Thyroid gland (tissue), 4 donors: ENCODE measurements at regions not wholly inside any gene's neighbourhood (a gene's known extent, or its start where the extent isn't known, plus 50 kb on each side); places are given as distances from the start of the nearest gene placed in this dataset.

Experiments
- DNase-seq, 2 donors: peaks; one replicate each; pipeline ENCODE4 v3.0.0-alpha.2; 2019
- H3K27ac ChIP-seq, 3 donors: fragments of 200-600 bp; sonication (generic); 1 replicate in 2 of 3; 2 replicates in 1 of 3; pipeline ENCODE4 v1.5.1; 2016 to 2019; ENCODE audit warnings: mild to moderate bottlenecking in 1 of 3, moderate library complexity in 1 of 3
- H3K27me3 ChIP-seq: fragments of 200-600 bp; sonication (generic); one replicate; pipeline ENCODE4 v1.5.1; 2019
- H3K36me3 ChIP-seq, 2 donors: fragments of 200-600 bp; sonication (generic); one replicate each; pipeline ENCODE4 v1.5.1; 2016 to 2019
- H3K4me1 ChIP-seq, 2 donors: fragments of 200-600 bp; sonication (generic); one replicate each; pipeline ENCODE4 v1.5.1; 2017 to 2019
- H3K4me3 ChIP-seq, 3 donors: fragments of 200-600 bp; sonication (generic); replicated peaks in 1 of 3; 1 replicate in 2 of 3; 2 replicates in 1 of 3; pipeline ENCODE4 v1.5.1; 2016; ENCODE audit warnings: mild to moderate bottlenecking in 1 of 3
- H3K9me3 ChIP-seq: fragments of 200-600 bp; sonication (generic); one replicate; pipeline ENCODE4 v1.5.1; 2017
- POLR2A ChIP-seq, 2 donors: fragments of 450-650 bp; IDR thresholded peaks; one replicate each; pipeline ENCODE4 v1.6.1; 2017; ENCODE audit warnings: antibody characterized with exemption in 2 of 2, mild to moderate bottlenecking in 2 of 2, moderate library complexity in 1 of 2
- WGBS, 2 donors: methylation state at CpG; one replicate each; pipeline ENCODE4 v1.1.5; 2017; 5-methylcytosine and 5-hydroxymethylcytosine counted together
- intact Hi-C: fragments of 100-400 bp; cut with DNase I; formaldehyde crosslinking; loops from one replicate; pipeline ENCODE4 v1.15.1; 2023
- TF ChIP-seq, protein P1 (sequence below), 6 experiments: fragments of 200-600 bp in 3 of 6; fragments of 450-650 bp in 3 of 6; sonication (generic) in 3 of 6; IDR thresholded peaks; one replicate each; pipeline ENCODE4 v1.5.1; 2016 to 2019; ENCODE audit warnings: antibody characterized with exemption in 6 of 6, mild to moderate bottlenecking in 2 of 6, inconsistent platforms in 1 of 6, moderate library complexity in 1 of 6

DNA sequence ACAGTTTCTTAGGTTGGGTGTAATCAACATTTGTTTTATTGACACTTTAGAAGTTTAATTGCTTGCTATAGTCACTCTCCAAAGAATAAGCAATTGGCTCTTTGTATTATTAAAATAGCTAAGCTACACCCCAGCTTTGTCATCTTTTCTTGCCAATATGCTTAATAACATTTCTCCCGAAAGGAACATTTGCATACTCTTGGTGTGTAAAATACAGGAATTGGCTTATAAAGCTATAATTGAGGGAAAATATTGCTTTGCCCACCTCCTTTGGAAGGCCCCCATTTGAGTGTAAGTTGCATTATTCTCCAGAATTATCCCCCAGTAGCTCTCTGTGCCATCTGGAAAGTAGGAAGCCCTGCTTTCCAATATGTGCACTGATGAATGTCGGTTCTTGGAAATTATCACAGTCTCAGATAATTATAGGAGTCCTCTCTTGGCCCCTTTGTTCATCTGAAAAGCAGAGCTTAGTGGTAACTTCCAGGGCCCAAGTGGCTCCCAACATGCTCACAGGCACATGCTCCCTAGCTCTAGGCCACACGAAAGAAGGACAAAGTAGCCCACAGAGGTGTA, 92.4 kb upstream of the B3GAT2 start:
- H3K27ac ChIP-seq, result no peak overlapping the region
- no peaks in the 10 kb centered on the region for H3K36me3 ChIP-seq
- H3K27me3 ChIP-seq, result no peaks in the 10 kb centered on the region
- TF ChIP-seq, protein P1, sequence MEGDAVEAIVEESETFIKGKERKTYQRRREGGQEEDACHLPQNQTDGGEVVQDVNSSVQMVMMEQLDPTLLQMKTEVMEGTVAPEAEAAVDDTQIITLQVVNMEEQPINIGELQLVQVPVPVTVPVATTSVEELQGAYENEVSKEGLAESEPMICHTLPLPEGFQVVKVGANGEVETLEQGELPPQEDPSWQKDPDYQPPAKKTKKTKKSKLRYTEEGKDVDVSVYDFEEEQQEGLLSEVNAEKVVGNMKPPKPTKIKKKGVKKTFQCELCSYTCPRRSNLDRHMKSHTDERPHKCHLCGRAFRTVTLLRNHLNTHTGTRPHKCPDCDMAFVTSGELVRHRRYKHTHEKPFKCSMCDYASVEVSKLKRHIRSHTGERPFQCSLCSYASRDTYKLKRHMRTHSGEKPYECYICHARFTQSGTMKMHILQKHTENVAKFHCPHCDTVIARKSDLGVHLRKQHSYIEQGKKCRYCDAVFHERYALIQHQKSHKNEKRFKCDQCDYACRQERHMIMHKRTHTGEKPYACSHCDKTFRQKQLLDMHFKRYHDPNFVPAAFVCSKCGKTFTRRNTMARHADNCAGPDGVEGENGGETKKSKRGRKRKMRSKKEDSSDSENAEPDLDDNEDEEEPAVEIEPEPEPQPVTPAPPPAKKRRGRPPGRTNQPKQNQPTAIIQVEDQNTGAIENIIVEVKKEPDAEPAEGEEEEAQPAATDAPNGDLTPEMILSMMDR (IDR thresholded peaks at IDR 0.05), result no peak
- no peak for TF ChIP-seq POLR2A (IDR thresholded peaks at IDR 0.05)
- WGBS, 2 donors, result 86 to 92% methylated on average over 3 of the region's 3 CpGs
- no peak overlapping the region for H3K4me3 ChIP-seq
- H3K9me3 ChIP-seq, result no peaks in the 10 kb centered on the region
- no peak for DNase-seq
- intact Hi-C loops, result no loop called here
- H3K4me1 ChIP-seq, result no peaks in the 10 kb centered on the region

DNA sequence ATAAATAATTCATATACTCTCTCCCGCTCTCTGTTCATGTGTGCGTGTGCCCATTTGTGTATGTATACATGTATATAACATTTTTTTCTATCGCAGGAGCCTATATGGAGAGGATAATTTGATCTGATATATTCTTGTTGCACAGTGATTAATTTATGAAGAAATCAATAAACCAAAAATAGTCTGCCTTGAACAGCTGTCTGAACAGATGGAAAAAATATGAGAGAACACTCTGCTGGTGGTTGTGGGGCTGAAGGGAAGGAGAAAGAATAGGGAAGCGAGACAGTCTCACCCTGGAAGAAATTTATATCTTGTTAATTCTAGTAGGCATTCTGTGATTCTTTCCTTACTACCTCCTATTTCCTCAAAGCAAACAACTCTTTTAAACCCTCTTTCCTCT, 96.6 kb upstream of the B3GAT2 start:
- H3K9me3 ChIP-seq, result no peaks in the 10 kb centered on the region
- H3K4me1 ChIP-seq, result no peaks in the 10 kb centered on the region
- H3K27ac ChIP-seq, result no peak overlapping the region
- DNase-seq, result no peak
- TF ChIP-seq POLR2A (IDR thresholded peaks at IDR 0.05), result no peak
- TF ChIP-seq, protein P1 (IDR thresholded peaks at IDR 0.05), result no peak
- H3K27me3 ChIP-seq, result no peaks in the 10 kb centered on the region
- WGBS, 2 donors, result 94 to 95% methylated on average over 4 of the region's 4 CpGs
- no peak overlapping the region for H3K4me3 ChIP-seq
- H3K36me3 ChIP-seq, result no peaks in the 10 kb centered on the region
- intact Hi-C loops, result no loop called here

DNA sequence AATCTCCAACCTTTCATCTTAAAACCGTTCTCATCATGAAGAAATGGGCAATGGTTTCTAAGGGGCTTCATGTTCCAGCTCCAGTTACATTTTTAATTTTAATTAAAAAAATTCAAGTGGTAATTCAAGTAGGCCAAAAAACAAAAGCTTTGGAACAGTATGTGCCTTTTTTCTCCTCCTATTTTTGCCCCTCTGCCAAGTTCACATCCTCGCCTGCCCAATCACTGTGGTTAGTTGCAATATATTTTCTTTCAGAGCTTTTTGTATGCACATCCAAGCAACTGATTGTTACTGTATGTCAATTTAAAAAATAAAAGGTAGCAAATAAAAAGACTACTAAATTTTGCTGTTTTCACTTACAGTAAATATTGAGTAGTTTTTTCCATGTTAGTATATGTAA, 99.8 kb upstream of the B3GAT2 start:
- Histone ChIP-seq H3K27me3 (no peaks in the 10 kb centered on the region), H3K4me3 (no peak overlapping the region), H3K27ac (no peak overlapping the region), H3K9me3 (no peaks in the 10 kb centered on the region), H3K4me1 (no peaks in the 10 kb centered on the region), H3K36me3 (no peaks in the 10 kb centered on the region)
- no peak for DNase-seq
- TF ChIP-seq, protein P1 (IDR thresholded peaks at IDR 0.05), result no peak
- TF ChIP-seq POLR2A (IDR thresholded peaks at IDR 0.05), result no peak
- WGBS, 2 donors, result 40 to 64% methylated on average over 2 of the region's 2 CpGs
- intact Hi-C loops, result no loop called here

DNA sequence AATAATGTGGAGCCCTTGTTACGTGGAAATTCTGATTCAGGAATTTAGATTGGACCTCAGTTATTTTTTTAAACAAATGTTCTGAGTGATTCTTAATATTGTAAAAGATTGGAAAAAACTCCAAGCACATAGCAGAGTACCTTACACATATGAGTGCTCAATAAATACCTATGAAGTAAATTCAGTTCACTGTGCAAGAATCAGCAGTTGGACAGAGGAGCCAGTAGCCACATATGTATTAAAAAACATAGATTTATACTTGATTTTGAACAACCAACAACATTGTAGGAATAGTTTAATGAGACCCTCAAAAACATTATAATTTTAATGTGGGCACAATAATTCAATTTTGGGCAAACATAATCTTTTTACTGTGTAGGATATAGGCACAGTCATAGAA, 109.3 kb upstream of the B3GAT2 start:
- no peak for DNase-seq
- Histone ChIP-seq H3K4me3 (no peak overlapping the region), H3K36me3 (no peaks in the 10 kb centered on the region), H3K27me3 (no peaks in the 10 kb centered on the region), H3K27ac (no peak overlapping the region), H3K9me3 (no peaks in the 10 kb centered on the region), H3K4me1 (no peaks in the 10 kb centered on the region)
- WGBS, 2 donors, result 94 to 96% methylated on average over 1 of the region's 1 CpG
- no peak for TF ChIP-seq POLR2A (IDR thresholded peaks at IDR 0.05)
- TF ChIP-seq, protein P1 (IDR thresholded peaks at IDR 0.05), result no peak
- intact Hi-C loops, result no loop called here

DNA sequence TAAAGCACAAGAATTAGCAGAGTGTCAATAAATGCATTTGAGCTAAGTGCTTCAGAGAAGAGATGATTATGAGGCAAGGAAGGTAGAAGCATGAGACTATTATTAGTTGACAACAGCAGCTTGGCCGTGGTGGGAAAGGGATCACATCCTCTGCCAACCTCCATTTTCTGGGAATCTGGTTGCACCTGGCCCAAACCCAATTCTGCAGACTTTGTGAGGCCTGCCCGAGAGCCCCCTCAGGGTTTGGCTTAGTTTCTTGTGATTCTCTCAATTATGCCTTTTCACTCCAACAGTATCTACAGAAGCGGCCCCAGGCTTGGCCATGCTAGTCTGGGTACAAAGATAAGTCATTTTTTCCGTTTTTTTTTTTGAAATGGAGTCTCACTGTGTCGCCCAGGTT, 111.0 kb upstream of the B3GAT2 start:
- WGBS, 2 donors, result 93 to 96% methylated on average over 5 of the region's 5 CpGs
- H3K4me1 ChIP-seq, result no peaks in the 10 kb centered on the region

More for the DNA sequence above, 111.0 kb upstream of the B3GAT2 start:
- no peaks in the 10 kb centered on the region for H3K9me3 ChIP-seq
- no peaks in the 10 kb centered on the region for H3K36me3 ChIP-seq
- no peak for DNase-seq
- no peak overlapping the region for H3K4me3 ChIP-seq
- intact Hi-C loops, result no loop called here
- no peak overlapping the region for H3K27ac ChIP-seq
- no peaks in the 10 kb centered on the region for H3K27me3 ChIP-seq
- no peak for TF ChIP-seq POLR2A (IDR thresholded peaks at IDR 0.05)
- TF ChIP-seq, protein P1 (IDR thresholded peaks at IDR 0.05), result no peak
